ENCODE measurements at regions not wholly inside any gene's neighbourhood (a gene's known extent, or its start where the extent isn't known, plus 50 kb on each side); places are given as distances from the start of the nearest gene placed in this dataset.

GRCh38 chr14:48805315-48805714, 780.9 kb downstream of the RPS29 start:
- Histone ChIP-seq H3K27me3 (ENCODE audit: insufficient read depth, low read length) (no peaks in the 10 kb centered on the region), H3K36me3 (ENCODE audit: insufficient read depth, low read length) (no peaks in the 10 kb centered on the region), H3K79me2 (ENCODE audit: control insufficient read depth, insufficient read depth, low read length, unreplicated experiment) (no peaks in the 10 kb centered on the region), H2AFZ (ENCODE audit: low read length, unreplicated experiment) (no peak overlapping the region), H3K4me1 (ENCODE audit: control insufficient read depth, insufficient read depth, low read length, unreplicated experiment) (no peaks in the 10 kb centered on the region), H3K27ac (ENCODE audit: low read depth, low read length) (no peak overlapping the region), H3K4me3 (ENCODE audit: low read depth, low read length) (no peak overlapping the region)

GRCh38 chr14:48792376-48793024, 793.7 kb downstream of the RPS29 start:
- H3K4me1 ChIP-seq (ENCODE audit: control insufficient read depth, insufficient read depth, low read length, unreplicated experiment) = no peaks in the 10 kb centered on the region
- no peaks in the 10 kb centered on the region for H3K27me3 ChIP-seq (ENCODE audit: insufficient read depth, low read length)
- H3K79me2 ChIP-seq (ENCODE audit: control insufficient read depth, insufficient read depth, low read length, unreplicated experiment) = no peaks in the 10 kb centered on the region
- no peak overlapping the region for H3K4me3 ChIP-seq (ENCODE audit: low read depth, low read length)
- no peaks in the 10 kb centered on the region for H3K36me3 ChIP-seq (ENCODE audit: insufficient read depth, low read length)
- H3K27ac ChIP-seq (ENCODE audit: low read depth, low read length) = no peak overlapping the region
- H2AFZ ChIP-seq (ENCODE audit: low read length, unreplicated experiment) = no peak overlapping the region

DNA sequence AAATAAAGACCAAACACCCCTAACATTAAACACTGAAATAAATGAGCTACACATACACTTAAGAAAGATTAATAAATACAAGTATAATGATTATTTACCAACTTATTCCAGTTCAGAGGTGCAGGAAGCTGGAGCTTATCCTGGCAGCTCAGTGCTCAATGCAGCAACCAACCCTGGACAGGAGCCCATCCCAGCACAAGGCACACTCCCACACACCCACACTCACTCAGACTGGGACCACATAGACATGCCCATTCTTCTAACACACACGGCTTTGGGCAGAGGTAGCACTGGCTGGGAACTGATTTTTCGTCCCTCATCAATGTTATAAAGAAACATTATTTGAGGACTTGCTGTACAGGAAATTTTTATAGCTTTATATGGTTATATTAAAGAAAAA, 797.4 kb downstream of the RPS29 start:
- Histone ChIP-seq H3K4me1 (ENCODE audit: control insufficient read depth, insufficient read depth, low read length, unreplicated experiment) (no peaks in the 10 kb centered on the region), H2AFZ (ENCODE audit: low read length, unreplicated experiment) (no peak overlapping the region), H3K4me3 (ENCODE audit: low read depth, low read length) (no peak overlapping the region), H3K27me3 (ENCODE audit: insufficient read depth, low read length) (no peaks in the 10 kb centered on the region), H3K27ac (ENCODE audit: low read depth, low read length) (no peak overlapping the region), H3K36me3 (ENCODE audit: insufficient read depth, low read length) (no peaks in the 10 kb centered on the region), H3K79me2 (ENCODE audit: control insufficient read depth, insufficient read depth, low read length, unreplicated experiment) (no peaks in the 10 kb centered on the region)

DNA sequence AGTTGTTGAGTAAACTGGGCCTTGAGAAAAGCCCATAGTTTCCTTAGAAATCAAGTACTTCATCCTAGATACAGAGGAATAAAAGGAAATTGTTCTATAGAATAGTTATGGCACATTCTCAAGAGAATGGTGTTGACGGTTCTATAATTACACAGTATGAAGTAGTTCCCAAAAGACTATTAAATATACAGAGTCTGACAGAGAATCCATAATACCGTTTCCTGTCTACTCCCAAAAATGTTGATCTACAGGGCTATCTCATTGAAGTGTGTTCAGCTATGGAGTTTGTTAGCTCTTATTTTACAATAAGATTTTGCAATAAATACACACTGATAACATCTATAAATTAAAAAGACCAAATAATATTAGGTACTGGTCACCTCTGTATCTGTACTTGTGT, 799.7 kb downstream of the RPS29 start:
- no peaks in the 10 kb centered on the region for H3K4me1 ChIP-seq (ENCODE audit: control insufficient read depth, insufficient read depth, low read length, unreplicated experiment)
- H3K27me3 ChIP-seq (ENCODE audit: insufficient read depth, low read length) = no peaks in the 10 kb centered on the region
- H3K27ac ChIP-seq (ENCODE audit: low read depth, low read length) = no peak overlapping the region

DNA sequence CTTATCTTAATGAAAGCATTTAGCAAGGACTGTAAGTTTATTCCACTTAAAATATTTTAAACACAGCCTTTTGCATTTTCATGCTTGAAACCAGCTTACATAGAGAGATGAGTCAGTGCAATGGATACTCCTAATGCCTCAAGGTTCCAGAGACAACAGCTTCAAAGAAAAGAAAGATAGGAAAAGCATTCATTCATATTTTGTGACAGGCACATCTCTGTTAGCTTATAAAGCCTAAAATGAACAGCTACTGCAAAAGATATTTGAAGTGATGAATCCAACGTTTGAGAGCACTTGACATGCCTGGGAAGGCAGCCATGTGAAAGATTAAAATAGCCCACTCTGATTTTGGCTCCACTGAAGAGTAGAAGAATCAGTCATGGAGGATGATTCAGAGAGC, 814.5 kb downstream of the RPS29 start:
- Histone ChIP-seq H3K4me1 (ENCODE audit: control insufficient read depth, insufficient read depth, low read length, unreplicated experiment) (no peaks in the 10 kb centered on the region), H3K27ac (ENCODE audit: low read depth, low read length) (no peak overlapping the region), H3K36me3 (ENCODE audit: insufficient read depth, low read length) (no peaks in the 10 kb centered on the region), H3K79me2 (ENCODE audit: control insufficient read depth, insufficient read depth, low read length, unreplicated experiment) (no peaks in the 10 kb centered on the region), H3K27me3 (ENCODE audit: insufficient read depth, low read length) (no peaks in the 10 kb centered on the region), H3K4me3 (ENCODE audit: low read depth, low read length) (no peak overlapping the region), H2AFZ (ENCODE audit: low read length, unreplicated experiment) (no peak overlapping the region)

More for the DNA sequence above, 799.7 kb downstream of the RPS29 start:
- Histone ChIP-seq H3K79me2 (ENCODE audit: control insufficient read depth, insufficient read depth, low read length, unreplicated experiment) (no peaks in the 10 kb centered on the region), H3K36me3 (ENCODE audit: insufficient read depth, low read length) (no peaks in the 10 kb centered on the region), H2AFZ (ENCODE audit: low read length, unreplicated experiment) (no peak overlapping the region), H3K4me3 (ENCODE audit: low read depth, low read length) (no peak overlapping the region)

GRCh38 chr14:48751293-48751692, 834.9 kb downstream of the RPS29 start:
- no peaks in the 10 kb centered on the region for H3K79me2 ChIP-seq (ENCODE audit: control insufficient read depth, insufficient read depth, low read length, unreplicated experiment)
- no peak overlapping the region for H3K27ac ChIP-seq (ENCODE audit: low read depth, low read length)
- no peaks in the 10 kb centered on the region for H3K4me1 ChIP-seq (ENCODE audit: control insufficient read depth, insufficient read depth, low read length, unreplicated experiment)
- H3K36me3 ChIP-seq (ENCODE audit: insufficient read depth, low read length) = no peaks in the 10 kb centered on the region
- no peaks in the 10 kb centered on the region for H3K27me3 ChIP-seq (ENCODE audit: insufficient read depth, low read length)
- no peak overlapping the region for H3K4me3 ChIP-seq (ENCODE audit: low read depth, low read length)
- no peak overlapping the region for H2AFZ ChIP-seq (ENCODE audit: low read length, unreplicated experiment)

DNA sequence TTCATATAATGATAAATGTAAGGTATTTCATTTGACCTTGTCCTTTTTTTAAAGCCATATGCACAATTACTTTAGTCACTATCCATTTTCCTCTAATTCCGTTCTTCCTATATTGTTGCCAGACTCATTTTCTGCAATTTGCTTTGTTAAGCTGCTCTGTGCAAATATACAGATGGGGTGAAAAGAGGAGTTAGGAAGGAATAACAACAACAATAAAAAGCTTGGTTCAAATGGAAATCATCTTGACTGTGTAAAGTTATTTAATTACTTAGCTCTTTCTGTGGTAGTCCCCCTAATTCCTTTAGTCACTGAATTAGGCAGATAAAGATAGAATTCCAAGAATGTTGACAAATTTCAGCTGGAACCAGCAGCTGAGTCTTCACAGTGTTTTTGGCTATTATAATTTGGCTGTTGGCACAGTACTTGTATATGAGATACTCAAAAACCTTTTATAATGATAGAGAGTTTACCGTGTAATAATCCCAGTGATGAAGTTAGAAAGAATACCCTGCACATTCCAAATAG, 838.0 kb downstream of the RPS29 start:
- H3K27ac ChIP-seq (ENCODE audit: low read depth, low read length) = no peak overlapping the region
- no peaks in the 10 kb centered on the region for H3K4me1 ChIP-seq (ENCODE audit: control insufficient read depth, insufficient read depth, low read length, unreplicated experiment)
- H3K79me2 ChIP-seq (ENCODE audit: control insufficient read depth, insufficient read depth, low read length, unreplicated experiment) = no peaks in the 10 kb centered on the region
- H2AFZ ChIP-seq (ENCODE audit: low read length, unreplicated experiment) = no peak overlapping the region
- H3K36me3 ChIP-seq (ENCODE audit: insufficient read depth, low read length) = no peaks in the 10 kb centered on the region
- H3K27me3 ChIP-seq (ENCODE audit: insufficient read depth, low read length) = no peaks in the 10 kb centered on the region
- H3K4me3 ChIP-seq (ENCODE audit: low read depth, low read length) = no peak overlapping the region

DNA sequence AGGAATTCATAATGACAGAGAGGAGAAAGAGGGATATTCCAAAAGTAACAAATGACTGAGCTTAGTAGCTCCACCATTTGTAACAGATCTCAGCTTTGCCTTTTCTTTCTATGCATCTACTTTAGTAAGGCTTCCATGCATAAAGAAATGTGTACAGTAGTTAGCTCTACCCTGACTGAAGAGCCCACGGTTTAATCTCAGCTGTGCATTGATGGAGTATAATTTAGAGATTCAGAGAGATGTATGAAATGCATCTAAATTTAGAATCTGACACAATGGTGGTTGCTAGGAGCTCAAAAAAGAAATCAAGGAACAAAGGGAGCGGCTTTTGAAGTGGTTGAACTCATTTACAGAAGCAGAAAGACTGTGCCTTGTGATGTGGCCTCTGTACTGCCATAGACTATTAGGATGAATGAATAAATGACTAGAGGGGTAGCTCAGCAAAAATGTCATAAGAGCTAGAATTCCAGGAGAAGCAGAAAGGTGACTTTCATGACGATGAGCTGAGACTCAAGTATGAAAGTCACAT, 838.6 kb downstream of the RPS29 start:
- H3K79me2 ChIP-seq (ENCODE audit: control insufficient read depth, insufficient read depth, low read length, unreplicated experiment) = no peaks in the 10 kb centered on the region
- no peaks in the 10 kb centered on the region for H3K4me1 ChIP-seq (ENCODE audit: control insufficient read depth, insufficient read depth, low read length, unreplicated experiment)
- no peak overlapping the region for H2AFZ ChIP-seq (ENCODE audit: low read length, unreplicated experiment)
- H3K4me3 ChIP-seq (ENCODE audit: low read depth, low read length) = no peak overlapping the region
- no peak overlapping the region for H3K27ac ChIP-seq (ENCODE audit: low read depth, low read length)
- H3K27me3 ChIP-seq (ENCODE audit: insufficient read depth, low read length) = no peaks in the 10 kb centered on the region
- no peaks in the 10 kb centered on the region for H3K36me3 ChIP-seq (ENCODE audit: insufficient read depth, low read length)

- Histone ChIP-seq H3K4me3 (ENCODE audit: low read depth, low read length) (no peak overlapping the region), H3K4me1 (ENCODE audit: control insufficient read depth, insufficient read depth, low read length, unreplicated experiment) (no peaks in the 10 kb centered on the region), H3K27me3 (ENCODE audit: insufficient read depth, low read length) (no peaks in the 10 kb centered on the region), H3K27ac (ENCODE audit: low read depth, low read length) (no peak overlapping the region), H2AFZ (ENCODE audit: low read length, unreplicated experiment) (no peak overlapping the region), H3K79me2 (ENCODE audit: control insufficient read depth, insufficient read depth, low read length, unreplicated experiment) (no peaks in the 10 kb centered on the region), H3K36me3 (ENCODE audit: insufficient read depth, low read length) (no peaks in the 10 kb centered on the region)
Observed at GRCh38 chr14:48744202-48744601, 842.0 kb downstream of the RPS29 start.

GRCh38 chr14:48738186-48738925, 847.8 kb downstream of the RPS29 start:
- no peaks in the 10 kb centered on the region for H3K27me3 ChIP-seq (ENCODE audit: insufficient read depth, low read length)
- H3K4me3 ChIP-seq (ENCODE audit: low read depth, low read length) = no peak overlapping the region
- no peak overlapping the region for H3K27ac ChIP-seq (ENCODE audit: low read depth, low read length)
- no peaks in the 10 kb centered on the region for H3K36me3 ChIP-seq (ENCODE audit: insufficient read depth, low read length)
- no peaks in the 10 kb centered on the region for H3K79me2 ChIP-seq (ENCODE audit: control insufficient read depth, insufficient read depth, low read length, unreplicated experiment)
- H2AFZ ChIP-seq (ENCODE audit: low read length, unreplicated experiment) = no peak overlapping the region
- H3K4me1 ChIP-seq (ENCODE audit: control insufficient read depth, insufficient read depth, low read length, unreplicated experiment) = no peaks in the 10 kb centered on the region

DNA sequence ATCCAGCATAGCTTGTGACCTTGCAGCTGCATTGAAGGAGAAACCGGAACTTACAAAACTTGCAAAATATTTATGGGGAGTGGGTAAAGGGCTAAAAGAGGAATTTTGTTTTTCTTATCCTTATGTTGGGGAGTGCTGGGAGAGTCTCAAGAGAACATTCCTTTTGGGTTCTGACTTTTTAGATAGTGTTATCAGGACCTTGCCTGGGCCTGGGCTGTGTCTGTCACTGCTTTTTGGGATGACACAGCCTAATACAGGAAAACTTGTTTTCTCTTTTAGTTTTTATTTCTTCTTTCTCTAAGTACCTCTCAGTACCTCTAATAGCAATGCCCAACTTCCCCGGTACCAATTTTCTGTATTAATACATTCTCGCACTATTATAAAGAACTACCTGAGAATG, 850.6 kb downstream of the RPS29 start:
- H3K27ac ChIP-seq (ENCODE audit: low read depth, low read length) = no peak overlapping the region
- no peaks in the 10 kb centered on the region for H3K36me3 ChIP-seq (ENCODE audit: insufficient read depth, low read length)
- H3K27me3 ChIP-seq (ENCODE audit: insufficient read depth, low read length) = no peaks in the 10 kb centered on the region
- no peaks in the 10 kb centered on the region for H3K4me1 ChIP-seq (ENCODE audit: control insufficient read depth, insufficient read depth, low read length, unreplicated experiment)
- H3K4me3 ChIP-seq (ENCODE audit: low read depth, low read length) = no peak overlapping the region
- H2AFZ ChIP-seq (ENCODE audit: low read length, unreplicated experiment) = no peak overlapping the region
- H3K79me2 ChIP-seq (ENCODE audit: control insufficient read depth, insufficient read depth, low read length, unreplicated experiment) = no peaks in the 10 kb centered on the region

Measured in ACC112 (cell line).